ENCODE measurements at regions not wholly inside any gene's neighbourhood (a gene's known extent, or its start where the extent isn't known, plus 50 kb on each side); places are given as distances from the start of the nearest gene placed in this dataset.

DNA sequence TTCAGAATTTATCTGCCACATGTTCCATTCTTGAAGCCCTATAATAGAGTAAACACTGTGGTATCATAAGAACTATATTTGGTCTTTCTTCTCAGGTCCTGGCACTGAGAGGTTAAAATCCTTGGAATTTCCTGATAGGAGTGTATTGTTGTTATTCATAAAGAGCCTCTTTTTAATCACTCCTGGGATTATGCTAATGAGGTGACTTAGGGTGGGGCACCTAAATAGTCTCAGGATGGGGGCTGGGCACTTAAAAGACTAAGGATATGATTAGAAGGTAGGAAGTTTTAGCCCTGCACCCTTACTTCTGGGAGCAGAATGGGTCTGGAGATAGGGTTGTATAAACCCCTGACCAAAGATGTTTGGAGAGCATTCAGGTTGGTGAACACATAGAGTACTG, 755.2 kb upstream of the TENM4 start:
- TF ChIP-seq EP300 (IDR thresholded peaks at IDR 0.05) (no peak), POLR2A (IDR thresholded peaks at IDR 0.05) (no peak)
- TF ChIP-seq, protein P1, sequence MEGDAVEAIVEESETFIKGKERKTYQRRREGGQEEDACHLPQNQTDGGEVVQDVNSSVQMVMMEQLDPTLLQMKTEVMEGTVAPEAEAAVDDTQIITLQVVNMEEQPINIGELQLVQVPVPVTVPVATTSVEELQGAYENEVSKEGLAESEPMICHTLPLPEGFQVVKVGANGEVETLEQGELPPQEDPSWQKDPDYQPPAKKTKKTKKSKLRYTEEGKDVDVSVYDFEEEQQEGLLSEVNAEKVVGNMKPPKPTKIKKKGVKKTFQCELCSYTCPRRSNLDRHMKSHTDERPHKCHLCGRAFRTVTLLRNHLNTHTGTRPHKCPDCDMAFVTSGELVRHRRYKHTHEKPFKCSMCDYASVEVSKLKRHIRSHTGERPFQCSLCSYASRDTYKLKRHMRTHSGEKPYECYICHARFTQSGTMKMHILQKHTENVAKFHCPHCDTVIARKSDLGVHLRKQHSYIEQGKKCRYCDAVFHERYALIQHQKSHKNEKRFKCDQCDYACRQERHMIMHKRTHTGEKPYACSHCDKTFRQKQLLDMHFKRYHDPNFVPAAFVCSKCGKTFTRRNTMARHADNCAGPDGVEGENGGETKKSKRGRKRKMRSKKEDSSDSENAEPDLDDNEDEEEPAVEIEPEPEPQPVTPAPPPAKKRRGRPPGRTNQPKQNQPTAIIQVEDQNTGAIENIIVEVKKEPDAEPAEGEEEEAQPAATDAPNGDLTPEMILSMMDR (IDR thresholded peaks at IDR 0.05), result no peak
- Histone ChIP-seq H3K4me1 (ENCODE audit: insufficient read depth) (no peaks in the 10 kb centered on the region), H3K9me3 (no peaks in the 10 kb centered on the region), H3K36me3 (no peaks in the 10 kb centered on the region), H3K4me3 (no peak overlapping the region), H3K27ac (no peak overlapping the region), H3K27me3 (no peaks in the 10 kb centered on the region)
- no peak for DNase-seq
- intact Hi-C loops (cut with DNase I), result no loop called here

DNA sequence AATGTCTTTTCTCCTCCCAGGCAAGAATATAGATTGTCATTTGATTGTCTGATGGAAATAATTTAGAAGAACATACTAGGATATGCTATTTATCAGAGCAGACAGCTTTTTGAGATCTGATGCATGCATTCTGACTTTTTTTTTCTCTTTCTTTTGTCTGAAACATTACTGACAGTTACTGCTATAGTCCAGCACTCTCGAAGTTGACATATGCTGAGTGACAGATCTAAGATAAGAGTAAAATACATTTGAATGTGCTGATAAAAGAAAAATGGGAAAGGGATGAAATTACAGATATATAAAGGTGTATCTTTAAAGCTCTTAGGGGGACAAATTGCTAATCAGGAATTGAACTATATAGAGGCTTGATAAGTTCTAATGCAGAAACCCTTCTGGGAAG, 753.8 kb upstream of the TENM4 start:
- H3K27me3 ChIP-seq, result no peaks in the 10 kb centered on the region
- no peaks in the 10 kb centered on the region for H3K36me3 ChIP-seq
- TF ChIP-seq POLR2A (IDR thresholded peaks at IDR 0.05) (no peak), EP300 (IDR thresholded peaks at IDR 0.05) (no peak)
- TF ChIP-seq, protein P1 (IDR thresholded peaks at IDR 0.05), result no peak
- no peak overlapping the region for H3K4me3 ChIP-seq
- no peaks in the 10 kb centered on the region for H3K4me1 ChIP-seq (ENCODE audit: insufficient read depth)
- no peaks in the 10 kb centered on the region for H3K9me3 ChIP-seq
- no peak for DNase-seq
- 62 to 76% (median 76%) methylated on average over 1 of the region's 1 CpG for WGBS, 3 donors
- intact Hi-C loops (cut with DNase I), result no loop called here
- H3K27ac ChIP-seq, result no peak overlapping the region

DNA sequence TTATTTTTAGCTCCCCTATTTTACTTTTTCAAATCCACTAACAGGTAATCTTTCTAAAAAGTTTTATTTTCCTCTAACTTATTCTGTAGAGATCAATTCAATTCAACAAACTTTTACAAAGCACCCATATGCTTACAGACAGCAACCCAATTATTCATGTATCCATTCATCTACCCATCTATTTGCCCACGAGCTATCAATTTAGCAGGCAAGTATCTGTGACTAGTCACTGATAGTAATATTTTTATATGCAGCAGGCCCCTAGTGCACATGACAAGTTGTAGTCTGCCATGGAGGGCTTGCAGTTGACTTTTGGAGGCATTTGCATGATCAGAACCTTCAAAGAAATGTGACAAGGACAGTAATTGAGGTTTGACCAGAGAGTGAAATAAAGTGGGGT, 753.2 kb upstream of the TENM4 start:
- H3K4me3 ChIP-seq, result no peak overlapping the region
- H3K9me3 ChIP-seq, result no peaks in the 10 kb centered on the region
- H3K27me3 ChIP-seq, result no peaks in the 10 kb centered on the region
- no peaks in the 10 kb centered on the region for H3K4me1 ChIP-seq (ENCODE audit: insufficient read depth)
- no peak for DNase-seq
- TF ChIP-seq, protein P1 (IDR thresholded peaks at IDR 0.05), result no peak
- TF ChIP-seq EP300 (IDR thresholded peaks at IDR 0.05) (no peak), POLR2A (IDR thresholded peaks at IDR 0.05) (no peak)
- no peak overlapping the region for H3K27ac ChIP-seq
- H3K36me3 ChIP-seq, result no peaks in the 10 kb centered on the region
- 76 to 85% (median 85%) methylated on average over 1 of the region's 1 CpG for WGBS, 3 donors
- intact Hi-C loops (cut with DNase I), result no loop called here

DNA sequence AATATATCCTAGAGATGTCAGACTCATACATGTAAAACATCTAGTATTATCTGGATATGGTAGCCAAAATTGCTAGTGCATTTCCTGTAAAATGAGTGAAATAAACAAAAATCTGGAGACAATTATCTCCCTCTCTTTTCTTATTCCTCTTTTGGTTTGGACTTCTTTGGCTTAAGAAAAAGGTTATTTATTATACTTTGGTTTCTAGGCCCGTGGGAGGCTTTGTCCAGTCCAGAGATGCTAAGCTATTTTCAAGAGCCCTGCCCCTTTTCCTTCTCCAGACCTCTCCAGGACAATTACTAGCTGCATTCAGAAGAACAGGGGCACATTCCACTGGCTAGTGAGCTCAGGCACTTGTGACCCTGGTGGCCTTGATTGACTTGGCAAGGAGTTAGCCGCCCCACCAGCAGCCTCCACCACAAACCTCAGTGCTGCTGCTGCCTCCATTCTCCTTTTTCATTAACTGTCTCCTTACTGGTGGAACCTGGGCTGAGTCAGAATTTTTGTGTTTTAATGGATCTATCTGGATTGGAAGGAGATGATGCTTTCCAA, 747.3 kb upstream of the TENM4 start:
- Histone ChIP-seq H3K27me3 (no peaks in the 10 kb centered on the region), H3K9me3 (no peaks in the 10 kb centered on the region), H3K4me1 (ENCODE audit: insufficient read depth) (no peaks in the 10 kb centered on the region), H3K4me3 (no peak overlapping the region), H3K36me3 (no peaks in the 10 kb centered on the region), H3K27ac (no peak overlapping the region)
- WGBS, 3 donors, result 36 to 54% (median 47%) methylated on average over 2 of the region's 2 CpGs
- DNase-seq, result no peak
- TF ChIP-seq EP300 (IDR thresholded peaks at IDR 0.05) (no peak), POLR2A (IDR thresholded peaks at IDR 0.05) (no peak)
- TF ChIP-seq, protein P1 (IDR thresholded peaks at IDR 0.05), result no peak
- intact Hi-C loops (cut with DNase I), result no loop called here
